K562 (cell line): ENCODE measurements at regions not wholly inside any gene's neighbourhood (a gene's known extent, or its start where the extent isn't known, plus 50 kb on each side); places are given as distances from the start of the nearest gene placed in this dataset.

Source experiments
- CTCF ChIP-seq, 3 experiments: IDR thresholded peaks in 2 of 3; conservative IDR thresholded peaks in 1 of 3; 2 replicates each; pipeline ENCODE4 v1.5.1; 2011 to 2012; ENCODE audit warnings: low read length in 3 of 3, mild to moderate bottlenecking in 3 of 3, control low read depth in 2 of 3, improper control_type of control experiment in 1 of 3, inconsistent platforms in 1 of 3, low read depth in 1 of 3, mixed read lengths in 1 of 3, moderate library complexity in 1 of 3; ENCODE audit not compliant: insufficient read depth in 2 of 3
- ESRRA ChIP-seq: fragments of 450-650 bp; IDR thresholded peaks from 2 replicates; pipeline ENCODE4 v1.6.1; 2014; ENCODE audit warnings: low read depth, mild to moderate bottlenecking, moderate library complexity, borderline replicate concordance
- EZH2 ChIP-seq: IDR thresholded peaks from 2 replicates; pipeline ENCODE4 v1.6.1; 2012; ENCODE audit warnings: low read depth, mild to moderate bottlenecking, inconsistent platforms, low read length, borderline replicate concordance
- JUND ChIP-seq, 2 experiments: IDR thresholded peaks; 2 replicates in 1 of 2; 3 replicates in 1 of 2; pipeline ENCODE4 v1.6.1; 2011; ENCODE audit warnings: borderline replicate concordance in 2 of 2, low read depth in 2 of 2, low read length in 2 of 2, improper control_type of control experiment in 1 of 2, missing biosample characterization in 1 of 2, missing genetic modification characterization in 1 of 2, missing genetic modification reagents in 1 of 2
- MAX ChIP-seq: sonication (generic); formaldehyde crosslinking; IDR thresholded peaks from 2 replicates; pipeline ENCODE4 v1.9.0; 2022; ENCODE audit warnings: mild to moderate bottlenecking, missing genetic modification reagents
- POLR2A ChIP-seq: fragments of 450-650 bp; conservative IDR thresholded peaks from 2 replicates; pipeline ENCODE4 v1.6.1; 2016
- POLR2AphosphoS5 ChIP-seq: IDR thresholded peaks from 2 replicates; pipeline ENCODE4 v1.6.1; 2011; ENCODE audit warnings: mild to moderate bottlenecking, low read depth, low read length, moderate library complexity; ENCODE audit not compliant: control insufficient read depth, insufficient read depth
- RAD21 ChIP-seq, 2 experiments: fragments of 250-450 bp in 1 of 2; fragments of 450-650 bp in 1 of 2; sonication (Bioruptor Pico) in 1 of 2; formaldehyde crosslinking in 1 of 2; IDR thresholded peaks in 1 of 2; conservative IDR thresholded peaks in 1 of 2; 2 replicates each; pipeline versions ENCODE4 v1.4.0 to v1.8.0; 2020 to 2022; ENCODE audit warnings: mild to moderate bottlenecking in 2 of 2, moderate library complexity in 1 of 2
- RAD51 ChIP-seq: fragments of 450-650 bp; IDR thresholded peaks from 2 replicates; pipeline ENCODE4 v1.7.1; 2016; ENCODE audit warnings: low read depth, mild to moderate bottlenecking, borderline replicate concordance
- RBM39 ChIP-seq: fragments of 200-400 bp; formaldehyde crosslinking; optimal IDR thresholded peaks from 2 replicates; pipeline ENCODE3; 2018; ENCODE audit warnings: low read depth, low read length
- ZBTB7A ChIP-seq: IDR thresholded peaks from 2 replicates; pipeline ENCODE4 v1.6.1; 2011; ENCODE audit warnings: low read depth, mild to moderate bottlenecking, low read length, moderate library complexity, borderline replicate concordance; ENCODE audit not compliant: control insufficient read depth
- ZNF277 ChIP-seq: fragments of 250-450 bp; sonication (Bioruptor Pico); IDR thresholded peaks from 2 replicates; pipeline ENCODE4 v1.8.0; 2022; ENCODE audit warnings: inconsistent platforms, mild to moderate bottlenecking, moderate library complexity, borderline replicate concordance
- ZNF512 ChIP-seq: IDR thresholded peaks from 2 replicates; pipeline ENCODE4 v1.6.1; 2016; ENCODE audit warnings: missing genetic modification characterization, missing compliant biosample characterization

GRCh38 chr6:166075925-166076324, 91.7 kb downstream of the TBXT start:
- TF ChIP-seq CTCF (IDR thresholded peaks at IDR 0.05 in 2 of 3, conservative IDR thresholded peaks at IDR 0.05 in 1 of 3; ENCODE audit: insufficient read depth in 2 of 3, low read depth in 1 of 3, low read length in 3 of 3): no peak
- no peak for TF ChIP-seq EZH2
- TF ChIP-seq JUND (IDR thresholded peaks at IDR 0.05; ENCODE audit: borderline replicate concordance, low read depth, low read length): no peak
- no peak for TF ChIP-seq JUND (tag; IDR thresholded peaks at IDR 0.05; ENCODE audit: borderline replicate concordance, low read depth, low read length)
- no peak for TF ChIP-seq RAD21 (CRISPR knock-in tag; conservative IDR thresholded peaks at IDR 0.05 in 1 of 2, IDR thresholded peaks at IDR 0.05 in 1 of 2)
- no peak for TF ChIP-seq ESRRA
- TF ChIP-seq ZBTB7A: no peak
- TF ChIP-seq MAX (CRISPR knock-in tag): no peak
- no peak for TF ChIP-seq ZNF277 (CRISPR knock-in tag)
- no peak for TF ChIP-seq POLR2AphosphoS5
- TF ChIP-seq ZNF512 (tag): no peak
- no peak for TF ChIP-seq RBM39
- no peak for TF ChIP-seq RAD51
- TF ChIP-seq POLR2A: no peak
